ENCODE measurements at regions not wholly inside any gene's neighbourhood (a gene's known extent, or its start where the extent isn't known, plus 50 kb on each side); places are given as distances from the start of the nearest gene placed in this dataset.

- no peak for TF ChIP-seq POLR2A (IDR thresholded peaks at IDR 0.05)
- no peak for TF ChIP-seq CTCF (IDR thresholded peaks at IDR 0.05)
These were observed 451.8 kb downstream of the HACE1 start for GRCh38 chr6:104407957-104408356.
